ENCODE measurements at regions not wholly inside any gene's neighbourhood (a gene's known extent, or its start where the extent isn't known, plus 50 kb on each side); places are given as distances from the start of the nearest gene placed in this dataset.

- DNase-seq = no peak
Observed at GRCh38 chr13:74214321-74214720, 80.1 kb upstream of the KLF12 start.

- no peak for DNase-seq
Observed at GRCh38 chr13:74210693-74211393, 76.6 kb upstream of the KLF12 start.

DNA sequence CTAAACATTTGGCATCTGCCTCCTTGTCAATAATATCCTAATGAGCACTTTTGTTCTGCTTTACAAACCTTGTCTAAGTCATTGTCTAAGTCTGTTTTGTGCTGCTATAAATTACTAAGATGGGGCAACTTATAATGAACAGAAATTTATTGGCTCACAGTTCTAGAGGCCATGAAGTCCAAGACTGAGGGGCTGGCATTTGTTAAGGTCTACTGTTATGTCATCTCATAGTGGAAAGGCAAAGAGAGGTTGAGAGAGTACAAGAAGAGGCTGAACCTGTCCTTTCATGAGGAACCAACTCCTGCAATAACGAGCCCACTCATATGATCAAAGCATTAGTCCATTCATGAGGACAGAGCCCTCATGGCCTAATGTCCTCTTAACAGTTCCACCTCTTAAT is 72.7 kb upstream of the KLF12 start:
- no peak for DNase-seq

GRCh38 chr13:74206061-74206561 is 71.9 kb upstream of the KLF12 start:
- no peak for DNase-seq

DNA sequence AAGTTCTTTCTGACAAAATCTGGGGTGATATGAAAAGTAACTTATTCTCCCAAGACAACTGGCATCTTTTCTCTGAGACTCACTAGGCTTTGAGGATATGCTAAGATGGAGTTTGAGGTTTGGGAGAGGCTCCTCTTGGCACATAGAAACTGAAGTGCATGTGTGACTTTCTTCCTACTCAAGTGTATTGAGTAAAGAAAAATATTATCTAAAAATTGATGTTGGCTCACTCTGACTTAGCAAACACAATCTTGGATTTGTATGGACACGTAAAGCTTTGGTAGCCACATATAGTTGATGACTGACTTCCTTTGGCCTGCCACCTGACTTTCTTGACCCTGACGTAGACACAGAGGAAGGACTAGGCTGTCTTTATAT is 71.1 kb upstream of the KLF12 start:
- DNase-seq = no peak

- DNase-seq = no peak
Observed at GRCh38 chr13:74204602-74205312, 70.6 kb upstream of the KLF12 start.

DNA sequence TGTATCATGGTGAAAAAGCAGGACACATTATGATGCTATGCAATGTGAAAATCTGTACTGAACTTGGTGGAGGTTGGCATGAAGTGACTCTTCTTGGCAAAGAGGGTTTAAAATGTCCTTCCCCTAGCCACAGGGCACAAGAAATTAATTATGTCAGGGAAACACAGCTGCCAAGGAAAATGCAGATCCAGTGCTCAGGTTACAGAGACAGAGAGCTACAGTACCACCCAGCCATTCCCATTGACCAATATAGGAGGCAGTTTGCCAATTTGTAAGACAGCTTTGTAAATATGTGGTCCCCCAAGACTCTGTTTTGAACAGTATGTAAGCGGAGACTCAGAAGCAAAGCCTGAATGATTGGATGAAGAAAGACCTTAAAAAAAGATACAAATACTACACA is 69.4 kb upstream of the KLF12 start:
- DNase-seq = no peak

DNA sequence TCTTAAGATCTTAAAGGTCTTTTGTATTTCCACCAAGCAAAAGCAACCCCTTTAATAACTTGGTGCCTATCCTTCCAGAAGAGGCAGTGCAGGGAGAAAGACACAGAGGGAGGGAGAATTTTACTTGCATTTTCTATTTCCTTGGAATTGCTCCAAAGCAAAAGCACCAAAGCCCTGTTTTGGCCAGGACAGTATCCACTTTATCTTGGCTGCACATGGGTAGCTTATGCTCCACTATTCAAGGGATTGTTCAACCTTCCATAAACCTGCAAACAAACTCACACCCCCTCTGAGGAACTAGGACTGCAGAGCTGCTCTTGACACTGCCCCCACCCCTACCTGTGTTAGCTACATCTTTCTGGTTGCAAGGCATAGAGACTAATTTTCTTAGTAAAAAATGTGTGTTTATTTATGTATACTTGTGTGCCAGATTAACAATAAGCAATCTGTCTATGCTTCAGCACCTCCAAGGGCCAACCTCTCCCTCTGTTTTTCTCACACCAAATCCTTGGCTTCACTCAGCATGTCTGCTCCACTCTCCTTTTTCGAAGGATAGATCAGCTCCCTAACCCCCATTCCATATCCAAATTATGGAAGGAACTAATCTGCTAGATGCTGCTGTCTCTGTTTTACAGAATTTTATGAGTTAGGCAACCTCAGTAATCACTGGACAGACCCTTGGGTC is 68.1 kb upstream of the KLF12 start:
- no peak for DNase-seq

DNA sequence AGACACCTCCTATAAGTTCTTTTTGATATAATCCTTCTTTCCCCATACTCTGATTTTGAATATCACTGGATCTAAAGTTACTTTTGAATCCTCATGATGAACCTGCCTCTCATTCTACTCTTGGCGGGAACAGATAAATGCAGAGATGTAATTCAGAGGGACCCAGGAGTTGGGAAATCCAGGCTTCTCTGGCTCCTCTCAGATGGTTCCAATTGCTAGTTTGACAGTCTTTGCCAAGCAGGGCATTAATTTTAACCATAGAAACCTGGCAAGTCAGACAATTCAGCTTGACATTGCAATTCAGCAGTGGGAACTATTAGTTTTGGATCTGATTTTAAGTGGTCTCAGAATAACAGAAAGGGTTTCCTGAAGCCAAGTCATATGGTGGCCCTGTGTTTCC is 67.3 kb upstream of the KLF12 start:
- no peak for DNase-seq

DNA sequence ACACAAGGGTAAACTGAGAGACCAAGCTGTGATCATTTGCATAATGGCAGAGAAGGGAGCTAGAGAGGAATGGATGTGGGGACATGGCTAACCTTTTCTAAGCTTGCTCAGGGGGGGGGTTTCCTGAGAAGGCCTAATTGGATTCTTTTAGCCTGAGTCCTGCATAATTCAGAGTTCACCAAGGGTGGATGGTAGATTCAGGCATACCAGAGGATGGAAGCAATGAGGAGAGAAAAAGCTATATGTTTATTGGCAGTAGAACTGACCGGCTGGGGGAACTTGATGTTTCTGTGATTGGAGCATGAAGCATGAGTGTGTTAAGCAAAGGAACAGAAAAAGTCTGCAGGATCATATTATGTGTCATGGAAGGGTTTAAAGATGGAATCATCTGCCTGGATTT is 65.9 kb upstream of the KLF12 start:
- no peak for DNase-seq

DNA sequence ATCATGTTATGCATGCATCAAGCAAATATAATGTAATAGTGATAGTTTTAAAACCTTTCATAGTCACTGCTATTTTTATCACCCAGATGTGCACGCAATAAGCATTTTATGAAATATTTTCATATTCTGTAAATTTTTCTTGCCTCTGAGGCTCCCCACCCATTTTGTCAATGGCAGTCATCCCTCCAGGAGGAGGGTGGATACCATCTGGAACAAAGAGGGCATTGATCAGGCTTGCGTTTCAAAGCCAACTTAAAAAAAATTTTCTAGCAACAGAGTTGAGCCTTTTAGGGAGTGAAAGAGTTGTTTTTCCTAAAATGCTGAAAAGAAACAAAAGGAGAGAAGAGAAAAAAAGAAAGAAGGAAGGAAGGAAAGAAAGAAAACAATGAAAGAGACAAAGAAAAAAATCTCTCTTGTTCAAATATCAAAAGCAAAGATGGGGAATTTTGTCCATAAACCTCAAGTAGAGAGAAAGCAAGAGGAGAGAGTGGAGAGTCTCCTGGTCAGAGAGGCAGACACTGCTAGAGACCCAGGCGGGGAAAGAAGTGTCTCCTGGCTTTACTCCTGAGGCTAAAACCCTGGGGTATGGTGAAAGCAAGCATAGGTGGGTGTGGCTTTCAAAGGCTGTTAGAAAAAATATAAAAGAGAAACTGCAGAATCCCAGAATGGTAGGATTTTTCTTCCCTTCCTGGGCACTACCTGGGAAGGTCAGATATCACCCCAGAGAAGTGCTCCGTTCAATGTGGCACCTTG is 63.6 kb upstream of the KLF12 start:
- no peak for DNase-seq

- no peak for DNase-seq
Observed at GRCh38 chr13:74194846-74195245, 60.6 kb upstream of the KLF12 start.

- no peak for DNase-seq
Observed at GRCh38 chr13:74193391-74193790, 59.2 kb upstream of the KLF12 start.

DNA sequence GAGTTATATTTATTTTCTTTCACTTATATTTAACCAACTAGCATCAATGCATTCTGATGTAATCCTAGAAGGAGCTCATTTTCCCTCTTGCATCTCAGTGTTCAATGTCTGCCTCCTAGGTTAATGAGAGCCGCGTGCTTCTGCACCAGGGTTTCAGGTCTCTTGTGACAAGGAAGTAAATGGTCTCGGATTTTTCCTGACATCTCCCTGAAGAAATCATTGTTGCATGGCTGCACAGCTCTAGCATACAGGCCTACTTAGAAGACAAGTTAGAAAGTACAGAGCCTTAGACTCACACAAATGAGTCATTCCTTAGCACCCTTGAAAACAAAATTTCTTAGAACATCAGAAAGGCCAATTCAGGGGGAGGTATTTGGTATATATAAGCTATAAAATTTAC is 57.2 kb upstream of the KLF12 start:
- no peak for DNase-seq

- no peak for DNase-seq
Observed at GRCh38 chr13:74190999-74191398, 56.8 kb upstream of the KLF12 start.

DNA sequence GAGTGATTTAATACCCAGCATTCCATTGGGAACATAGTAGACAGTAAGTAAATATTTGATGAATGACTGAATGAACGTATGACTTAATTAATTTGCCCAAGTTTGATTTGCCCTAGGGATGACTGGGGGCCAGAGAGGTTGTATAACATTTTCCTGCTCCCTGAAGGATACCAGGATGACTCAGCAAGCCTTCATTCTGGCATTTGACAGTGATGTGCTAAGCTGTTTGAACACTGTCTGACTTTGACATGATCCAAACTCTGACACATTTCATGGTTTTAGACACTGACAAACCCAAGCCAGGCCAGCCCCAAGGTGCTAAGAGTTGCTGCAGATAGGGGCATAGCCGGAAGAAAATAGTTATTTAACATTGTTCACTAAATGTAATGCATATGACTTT is 53.4 kb upstream of the KLF12 start:
- DNase-seq = no peak

- DNase-seq = no peak
Observed at GRCh38 chr13:74184283-74184682, 50.1 kb upstream of the KLF12 start.

Data from stimulated activated CD4-positive, alpha-beta T cell treated with anti-CD3 and anti-CD28 coated beads, Interleukin-4, amount 100 ng/mL, for 1 hour (primary cell).